ENCODE measurements at regions not wholly inside any gene's neighbourhood (a gene's known extent, or its start where the extent isn't known, plus 50 kb on each side); places are given as distances from the start of the nearest gene placed in this dataset.
"Not testable (repeated sequence)": the region's sequence is repeated elsewhere in the genome, so short reads cannot be mapped to it uniquely, and the experiment has no call there.

- DNase-seq (ENCODE audit: low spot score) (no peak), FAIRE-seq (no peak)
Measured at GRCh38 chr6:131336596-131336995, 201.3 kb downstream of the AKAP7 start.

- DNase-seq (ENCODE audit: low spot score); FAIRE-seq: not testable (repeated sequence)
Measured at GRCh38 chr6:131346896-131347295, 211.6 kb downstream of the AKAP7 start.

GRCh38 chr6:131348572-131348971 lies 213.3 kb downstream of the AKAP7 start:
- no peak for FAIRE-seq
- no peak for DNase-seq (ENCODE audit: low spot score)

- DNase-seq (ENCODE audit: low spot score) (no peak), FAIRE-seq (no peak)
Measured at GRCh38 chr6:131349199-131349598, 213.9 kb downstream of the AKAP7 start.

GRCh38 chr6:131353106-131353505 lies 217.8 kb downstream of the AKAP7 start:
- FAIRE-seq (no peak), DNase-seq (ENCODE audit: low spot score) (no peak)

GRCh38 chr6:131353876-131354275 lies 218.6 kb downstream of the AKAP7 start:
- DNase-seq (ENCODE audit: low spot score) (no peak), FAIRE-seq (no peak)

- FAIRE-seq (no peak), DNase-seq (ENCODE audit: low spot score) (no peak)
Measured at GRCh38 chr6:131354356-131354755, 218.7 kb upstream of the ARG1 start.

GRCh38 chr6:131356161-131356560 lies 216.9 kb upstream of the ARG1 start:
- FAIRE-seq (no peak), DNase-seq (ENCODE audit: low spot score) (no peak)

- DNase-seq (ENCODE audit: low spot score) = no peak
- FAIRE-seq = no peak
Measured at GRCh38 chr6:131357501-131357900, 215.5 kb upstream of the ARG1 start.

- FAIRE-seq (no peak), DNase-seq (ENCODE audit: low spot score) (peak; percentile 13)
Measured at GRCh38 chr6:131362070-131362469, 211.0 kb upstream of the ARG1 start.

GRCh38 chr6:131362696-131363095 lies 210.3 kb upstream of the ARG1 start:
- FAIRE-seq = no peak
- DNase-seq (ENCODE audit: low spot score) = no peak

GRCh38 chr6:131363947-131364834 lies 208.8 kb upstream of the ARG1 start:
- no peak for DNase-seq (ENCODE audit: low spot score)
- FAIRE-seq = no peak

- DNase-seq (ENCODE audit: low spot score) = no peak
- no peak for FAIRE-seq
Measured at GRCh38 chr6:131366223-131366622, 206.8 kb upstream of the ARG1 start.

GRCh38 chr6:131367206-131367873 lies 205.7 kb upstream of the ARG1 start:
- FAIRE-seq = no peak

GRCh38 chr6:131368198-131368911 lies 204.7 kb upstream of the ARG1 start:
- DNase-seq (ENCODE audit: low spot score) (no peak), FAIRE-seq (no peak)

More at GRCh38 chr6:131367206-131367873, 205.7 kb upstream of the ARG1 start:
- no peak for DNase-seq (ENCODE audit: low spot score)

GRCh38 chr6:131372535-131372934 lies 200.5 kb upstream of the ARG1 start:
- FAIRE-seq (no peak), DNase-seq (ENCODE audit: low spot score) (no peak)

- FAIRE-seq = no peak
Measured at GRCh38 chr6:131377112-131377705, 195.8 kb upstream of the ARG1 start.

GRCh38 chr6:131378874-131379273 lies 194.2 kb upstream of the ARG1 start:
- DNase-seq (ENCODE audit: low spot score) = no peak
- FAIRE-seq = no peak

More at GRCh38 chr6:131377112-131377705, 195.8 kb upstream of the ARG1 start:
- no peak for DNase-seq (ENCODE audit: low spot score)

GRCh38 chr6:131379948-131380347 lies 193.1 kb upstream of the ARG1 start:
- FAIRE-seq = no peak
- peak; percentile 19 for DNase-seq (ENCODE audit: low spot score)

GRCh38 chr6:131381052-131381708 lies 191.8 kb upstream of the ARG1 start:
- no peak for FAIRE-seq

GRCh38 chr6:131381709-131382093 lies 191.3 kb upstream of the ARG1 start:
- DNase-seq (ENCODE audit: low spot score) (no peak), FAIRE-seq (no peak)

More at GRCh38 chr6:131381052-131381708, 191.8 kb upstream of the ARG1 start:
- no peak for DNase-seq (ENCODE audit: low spot score)

Measured in RCC 7860 (cell line).